ENCODE measurements at regions not wholly inside any gene's neighbourhood (a gene's known extent, or its start where the extent isn't known, plus 50 kb on each side); places are given as distances from the start of the nearest gene placed in this dataset.

GRCh38 chr6:16817594-16817993 lies 56.3 kb upstream of the ATXN1 start:
- H3K4me3 ChIP-seq (ENCODE audit: low read depth, low read length): no peak overlapping the region
- no peak for TF ChIP-seq CTCF (IDR thresholded peaks at IDR 0.05; ENCODE audit: borderline replicate concordance, insufficient read depth, low read depth, low read length)

- H3K4me3 ChIP-seq (ENCODE audit: low read depth, low read length): no peak overlapping the region
- no peak for TF ChIP-seq CTCF (IDR thresholded peaks at IDR 0.05; ENCODE audit: borderline replicate concordance, insufficient read depth, low read depth, low read length)
These were observed 55.6 kb upstream of the ATXN1 start for GRCh38 chr6:16816891-16817290.

GRCh38 chr6:16812993-16813392 lies 51.7 kb upstream of the ATXN1 start:
- TF ChIP-seq CTCF (IDR thresholded peaks at IDR 0.05; ENCODE audit: borderline replicate concordance, insufficient read depth, low read depth, low read length): no peak
- H3K4me3 ChIP-seq (ENCODE audit: low read depth, low read length): no peak overlapping the region

- H3K4me3 ChIP-seq (ENCODE audit: low read depth, low read length): no peak overlapping the region
- TF ChIP-seq CTCF (IDR thresholded peaks at IDR 0.05; ENCODE audit: borderline replicate concordance, insufficient read depth, low read depth, low read length): no peak
These were observed 50.2 kb upstream of the ATXN1 start for GRCh38 chr6:16811277-16811979.

All from GM12875 (cell line).